CD4-positive, alpha-beta T cell treated with Interleukin-10 for 1 hour (primary cell): ENCODE measurements at regions not wholly inside any gene's neighbourhood (a gene's known extent, or its start where the extent isn't known, plus 50 kb on each side); places are given as distances from the start of the nearest gene placed in this dataset.
"Not testable (repeated sequence)": the region's sequence is repeated elsewhere in the genome, so short reads cannot be mapped to it uniquely, and the experiment has no call there.

ENCODE experiments used
- DNase-seq: peaks from one replicate; pipeline ENCODE4 v3.0.0-alpha.2; 2020

- no peak for DNase-seq
Observed at GRCh38 chr10:118953598-118954393, 75.7 kb upstream of the NANOS1 start.

GRCh38 chr10:118955531-118955930 lies 74.0 kb upstream of the NANOS1 start:
- no peak for DNase-seq

- no peak for DNase-seq
Observed at GRCh38 chr10:118955951-118956801, 73.3 kb upstream of the NANOS1 start.

- DNase-seq: no peak
Observed at GRCh38 chr10:118956802-118957442, 72.6 kb upstream of the NANOS1 start.

- no peak for DNase-seq
Observed at GRCh38 chr10:118957443-118957825, 72.1 kb upstream of the NANOS1 start.

GRCh38 chr10:118957966-118958365 lies 71.5 kb upstream of the NANOS1 start:
- no peak for DNase-seq

- DNase-seq: no peak
Observed at GRCh38 chr10:118958559-118958958, 71.0 kb upstream of the NANOS1 start.

GRCh38 chr10:118958984-118959925 lies 70.3 kb upstream of the NANOS1 start:
- DNase-seq: no peak

GRCh38 chr10:118960157-118961090 lies 69.1 kb upstream of the NANOS1 start:
- DNase-seq: no peak

GRCh38 chr10:118961436-118961835 lies 68.1 kb upstream of the NANOS1 start:
- no peak for DNase-seq

GRCh38 chr10:118962331-118962868 lies 67.1 kb upstream of the NANOS1 start:
- not testable (repeated sequence) for DNase-seq

- DNase-seq: no peak
Observed at GRCh38 chr10:118963341-118963740, 66.2 kb upstream of the NANOS1 start.

- DNase-seq: no peak
Observed at GRCh38 chr10:118963933-118964332, 65.6 kb upstream of the NANOS1 start.

GRCh38 chr10:118964476-118964875 lies 65.0 kb upstream of the NANOS1 start:
- not testable (repeated sequence) for DNase-seq

- DNase-seq: no peak
Observed at GRCh38 chr10:118965096-118965495, 64.4 kb upstream of the NANOS1 start.

GRCh38 chr10:118965645-118966044 lies 63.9 kb upstream of the NANOS1 start:
- no peak for DNase-seq

GRCh38 chr10:118966076-118966849 lies 63.3 kb upstream of the NANOS1 start:
- no peak for DNase-seq

GRCh38 chr10:118966850-118967125 lies 62.7 kb upstream of the NANOS1 start:
- DNase-seq: no peak

- no peak for DNase-seq
Observed at GRCh38 chr10:118967160-118967559, 62.4 kb upstream of the NANOS1 start.

- no peak for DNase-seq
Observed at GRCh38 chr10:118968060-118968459, 61.5 kb upstream of the NANOS1 start.
